Transverse colon (tissue), 4 donors: ENCODE measurements at regions not wholly inside any gene's neighbourhood (a gene's known extent, or its start where the extent isn't known, plus 50 kb on each side); places are given as distances from the start of the nearest gene placed in this dataset.

Experiments
- POLR2AphosphoS5 ChIP-seq, 3 donors: sonication (generic); formaldehyde crosslinking; IDR thresholded peaks; one replicate each; pipeline ENCODE4 v1.6.1; 2016; ENCODE audit warnings: antibody characterized with exemption in 3 of 3
- TF ChIP-seq, protein P1 (sequence below), 5 experiments: fragments of 200-600 bp in 3 of 5; fragments of 450-650 bp in 2 of 5; sonication (generic) in 3 of 5; IDR thresholded peaks; 1 replicate in 2 of 5; 2 replicates in 3 of 5; pipeline ENCODE4 v1.5.1; 2016 to 2017; ENCODE audit warnings: antibody characterized with exemption in 5 of 5, inconsistent platforms in 3 of 5, mild to moderate bottlenecking in 2 of 5, moderate library complexity in 1 of 5

DNA sequence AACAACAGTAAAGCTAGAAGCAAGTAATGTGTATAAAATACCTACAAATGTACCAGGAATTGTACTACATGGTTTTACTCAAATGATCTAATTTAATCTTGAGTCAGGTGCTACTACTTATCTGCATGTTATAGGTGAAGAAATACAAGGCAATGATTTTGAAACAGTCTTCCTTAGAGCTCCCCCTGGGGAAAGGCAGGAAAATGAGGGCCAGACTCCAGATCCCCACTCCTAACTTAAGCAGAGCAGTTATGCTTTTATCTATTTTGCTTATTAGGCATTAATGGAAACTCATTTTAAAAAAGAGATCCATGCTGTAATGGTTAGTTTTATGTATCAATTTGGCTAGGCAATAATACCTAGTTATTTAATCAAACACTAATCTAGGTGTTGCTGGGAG is 109.3 kb upstream of the CPSF6 start:
- TF ChIP-seq, protein P1, sequence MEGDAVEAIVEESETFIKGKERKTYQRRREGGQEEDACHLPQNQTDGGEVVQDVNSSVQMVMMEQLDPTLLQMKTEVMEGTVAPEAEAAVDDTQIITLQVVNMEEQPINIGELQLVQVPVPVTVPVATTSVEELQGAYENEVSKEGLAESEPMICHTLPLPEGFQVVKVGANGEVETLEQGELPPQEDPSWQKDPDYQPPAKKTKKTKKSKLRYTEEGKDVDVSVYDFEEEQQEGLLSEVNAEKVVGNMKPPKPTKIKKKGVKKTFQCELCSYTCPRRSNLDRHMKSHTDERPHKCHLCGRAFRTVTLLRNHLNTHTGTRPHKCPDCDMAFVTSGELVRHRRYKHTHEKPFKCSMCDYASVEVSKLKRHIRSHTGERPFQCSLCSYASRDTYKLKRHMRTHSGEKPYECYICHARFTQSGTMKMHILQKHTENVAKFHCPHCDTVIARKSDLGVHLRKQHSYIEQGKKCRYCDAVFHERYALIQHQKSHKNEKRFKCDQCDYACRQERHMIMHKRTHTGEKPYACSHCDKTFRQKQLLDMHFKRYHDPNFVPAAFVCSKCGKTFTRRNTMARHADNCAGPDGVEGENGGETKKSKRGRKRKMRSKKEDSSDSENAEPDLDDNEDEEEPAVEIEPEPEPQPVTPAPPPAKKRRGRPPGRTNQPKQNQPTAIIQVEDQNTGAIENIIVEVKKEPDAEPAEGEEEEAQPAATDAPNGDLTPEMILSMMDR (IDR thresholded peaks at IDR 0.05), result no peak
- TF ChIP-seq POLR2AphosphoS5 (IDR thresholded peaks at IDR 0.05), result no peak
